SK-N-SH (cell line): ENCODE measurements at regions not wholly inside any gene's neighbourhood (a gene's known extent, or its start where the extent isn't known, plus 50 kb on each side); places are given as distances from the start of the nearest gene placed in this dataset.

Experiments used
- CTCF ChIA-PET: fragments of 300-600, 350-600 bp; formaldehyde crosslinking; extraction: SDS; loops from one replicate; lab custom pipeline; 2021; lab: Yijun Ruan, JAX
- POLR2A ChIA-PET: fragments of 350-600 bp; sonication (Branson Sonifier 250); formaldehyde crosslinking; extraction: SDS; loops from one replicate; lab custom pipeline; 2020; ENCODE audit warnings: antibody characterized with exemption, inconsistent platforms; lab: Yijun Ruan, JAX
- DNase-seq: peaks from one replicate; pipeline ENCODE4 v3.0.0; 2012
- H2AFZ ChIP-seq: fragments of 200-600 bp; sonication (generic); 2 replicates; pipeline ENCODE4 v1.8.1; 2016; ENCODE audit warnings: antibody characterized with exemption, mild to moderate bottlenecking, low read depth
- H3F3A ChIP-seq: fragments of 200-600 bp; sonication (generic); replicated peaks from 2 replicates; pipeline ENCODE3; 2016; ENCODE audit warnings: antibody characterized with exemption, mild to moderate bottlenecking; ENCODE audit not compliant: insufficient read depth
- H3K27ac ChIP-seq, 2 experiments: fragments of 200-500 bp in 1 of 2; fragments of 200-600 bp in 1 of 2; sonication (Bioruptor generic) in 1 of 2; sonication (generic), shearing (Covaris generic) in 1 of 2; 2 replicates each; pipeline versions ENCODE4 v1.5.1 to v1.6.1; 2014 to 2016; ENCODE audit warnings: low read depth in 2 of 2, inconsistent platforms in 1 of 2, low read length in 1 of 2, mild to moderate bottlenecking in 1 of 2, mixed read lengths in 1 of 2
- H3K27me3 ChIP-seq: fragments of 200-600 bp; sonication (generic), shearing (Covaris generic); 2 replicates; pipeline ENCODE4 v1.6.1; 2016; ENCODE audit warnings: mixed run types; ENCODE audit not compliant: insufficient read depth
- H3K36me3 ChIP-seq, 2 experiments: fragments of 200-500 bp in 1 of 2; fragments of 200-600 bp in 1 of 2; sonication (Bioruptor generic) in 1 of 2; sonication (generic) in 1 of 2; replicated peaks in 1 of 2; 2 replicates each; pipeline versions ENCODE3 to v1.5.1; 2014 to 2016; ENCODE audit warnings: low read length in 1 of 2, mild to moderate bottlenecking in 1 of 2; ENCODE audit not compliant: insufficient read depth in 2 of 2, control insufficient read depth in 1 of 2
- H3K4me1 ChIP-seq, 2 experiments: fragments of 200-500 bp in 1 of 2; fragments of 200-600 bp in 1 of 2; sonication (Bioruptor generic) in 1 of 2; sonication (generic), shearing (Covaris generic) in 1 of 2; 2 replicates each; pipeline versions ENCODE4 v1.5.1 to v1.6.1; 2014 to 2016; ENCODE audit warnings: low read depth in 1 of 2, low read length in 1 of 2, mixed run types in 1 of 2; ENCODE audit not compliant: insufficient read depth in 2 of 2, control insufficient read depth in 1 of 2
- H3K4me2 ChIP-seq: fragments of 200-600 bp; sonication (generic), shearing (Covaris generic); 2 replicates; pipeline ENCODE4 v1.6.1; 2017; ENCODE audit warnings: mixed run types
- H3K4me3 ChIP-seq, 2 experiments: fragments of 200-500 bp in 1 of 2; fragments of 200-600 bp in 1 of 2; sonication (Bioruptor generic) in 1 of 2; sonication (generic), shearing (Covaris generic) in 1 of 2; 2 replicates each; pipeline versions ENCODE4 v1.5.1 to v1.8.1; 2014 to 2016; ENCODE audit warnings: low read depth in 2 of 2, inconsistent platforms in 1 of 2, low read length in 1 of 2, mild to moderate bottlenecking in 1 of 2, mixed read lengths in 1 of 2, moderate library complexity in 1 of 2
- H3K79me2 ChIP-seq: fragments of 200-600 bp; sonication (generic); 2 replicates; pipeline ENCODE4 v1.8.1; 2017; ENCODE audit warnings: mild to moderate bottlenecking; ENCODE audit not compliant: insufficient read depth
- H3K9ac ChIP-seq: fragments of 200-600 bp; sonication (generic); 2 replicates; pipeline ENCODE4 v1.6.1; 2017; ENCODE audit warnings: mixed run types
- H3K9me2 ChIP-seq: fragments of 200-600 bp; sonication (generic); 2 replicates; pipeline ENCODE4 v1.6.1; 2017; ENCODE audit warnings: mixed run types
- H3K9me3 ChIP-seq: fragments of 200-600 bp; sonication (generic); 2 replicates; pipeline ENCODE4 v1.6.1; 2017; ENCODE audit warnings: mixed run types, mild to moderate bottlenecking, moderate library complexity
- H4K20me1 ChIP-seq: fragments of 200-600 bp; sonication (generic); 2 replicates; pipeline ENCODE4 v1.6.1; 2017; ENCODE audit warnings: mild to moderate bottlenecking, mixed run types; ENCODE audit not compliant: insufficient read depth
- ELF1 ChIP-seq: IDR thresholded peaks from 2 replicates; pipeline ENCODE4 v1.4.0; 2012
- FOSL2 ChIP-seq: IDR thresholded peaks from 2 replicates; pipeline ENCODE4 v1.4.0; 2012; ENCODE audit warnings: low read depth, mild to moderate bottlenecking, moderate library complexity, borderline replicate concordance
- FOXJ3 ChIP-seq: sonication (generic); formaldehyde crosslinking; IDR thresholded peaks from 2 replicates; pipeline ENCODE4 v1.5.1; 2020; ENCODE audit warnings: mild to moderate bottlenecking, missing genetic modification reagents
- GABPA ChIP-seq: IDR thresholded peaks from 2 replicates; pipeline ENCODE4 v1.4.0; 2012; ENCODE audit warnings: low read depth, mild to moderate bottlenecking
- GATA2 ChIP-seq: sonication (generic); formaldehyde crosslinking; IDR thresholded peaks from 2 replicates; pipeline ENCODE4 v1.5.0; 2020; ENCODE audit warnings: mild to moderate bottlenecking, missing genetic modification reagents
- JUND ChIP-seq: IDR thresholded peaks from 2 replicates; pipeline ENCODE4 v1.4.0; 2012
- MEF2A ChIP-seq: IDR thresholded peaks from 2 replicates; pipeline ENCODE4 v1.4.0; 2012; ENCODE audit warnings: low read depth, borderline replicate concordance
- MXI1 ChIP-seq: IDR thresholded peaks from 2 replicates; pipeline ENCODE4 v1.6.1; 2012; ENCODE audit warnings: mild to moderate bottlenecking, low read depth, low read length, improper control_type of control experiment
- NRF1 ChIP-seq: IDR thresholded peaks from 2 replicates; pipeline ENCODE4 v1.6.1; 2012; ENCODE audit warnings: low read depth, mild to moderate bottlenecking, low read length
- PBX3 ChIP-seq: IDR thresholded peaks from 2 replicates; pipeline ENCODE4; 2012
- POLR2AphosphoS5 ChIP-seq: IDR thresholded peaks from 2 replicates; pipeline ENCODE4 v1.6.1; 2012; ENCODE audit warnings: low read depth, low read length
- RAD21 ChIP-seq: IDR thresholded peaks from 2 replicates; pipeline ENCODE4 v1.6.1; 2012; ENCODE audit warnings: mild to moderate bottlenecking, low read length
- RFX5 ChIP-seq: IDR thresholded peaks from 2 replicates; pipeline ENCODE4 v1.6.1; 2012; ENCODE audit warnings: mild to moderate bottlenecking, improper control_type of control experiment, low read length
- SIN3A ChIP-seq: IDR thresholded peaks from 2 replicates; pipeline ENCODE4 v1.6.1; 2012; ENCODE audit warnings: low read depth, mild to moderate bottlenecking, low read length, moderate library complexity, borderline replicate concordance
- TAF1 ChIP-seq: IDR thresholded peaks from 2 replicates; pipeline ENCODE4 v1.6.1; 2012; ENCODE audit warnings: low read depth, mild to moderate bottlenecking, low read length, moderate library complexity, borderline replicate concordance
- USF1 ChIP-seq: IDR thresholded peaks from 2 replicates; pipeline ENCODE4 v1.4.0; 2012; ENCODE audit warnings: low read depth, borderline replicate concordance
- YY1 ChIP-seq: IDR thresholded peaks from 2 replicates; pipeline ENCODE4 v1.4.0; 2012; ENCODE audit warnings: low read depth, mild to moderate bottlenecking
- WGBS: methylation state at CpG from one replicate; pipeline ENCODE4 v1.1.6; 2017; ENCODE audit warnings: low lambda C conversion rate; 5-methylcytosine and 5-hydroxymethylcytosine counted together
- TF ChIP-seq, protein P1 (sequence below): fragments of 200-600 bp; sonication (generic); IDR thresholded peaks from 2 replicates; pipeline ENCODE4 v1.6.1; 2017; ENCODE audit warnings: antibody characterized with exemption, mild to moderate bottlenecking, moderate library complexity
- TF ChIP-seq, protein P2 (sequence below): IDR thresholded peaks from 2 replicates; pipeline ENCODE4 v1.4.0; 2012; ENCODE audit warnings: low read depth, borderline replicate concordance
- TF ChIP-seq, protein P3 (sequence below): fragments of 150-350 bp; IDR thresholded peaks from 2 replicates; pipeline ENCODE4 v1.6.1; 2017; ENCODE audit warnings: antibody characterized with exemption, low read length, low read depth, borderline replicate concordance

DNA sequence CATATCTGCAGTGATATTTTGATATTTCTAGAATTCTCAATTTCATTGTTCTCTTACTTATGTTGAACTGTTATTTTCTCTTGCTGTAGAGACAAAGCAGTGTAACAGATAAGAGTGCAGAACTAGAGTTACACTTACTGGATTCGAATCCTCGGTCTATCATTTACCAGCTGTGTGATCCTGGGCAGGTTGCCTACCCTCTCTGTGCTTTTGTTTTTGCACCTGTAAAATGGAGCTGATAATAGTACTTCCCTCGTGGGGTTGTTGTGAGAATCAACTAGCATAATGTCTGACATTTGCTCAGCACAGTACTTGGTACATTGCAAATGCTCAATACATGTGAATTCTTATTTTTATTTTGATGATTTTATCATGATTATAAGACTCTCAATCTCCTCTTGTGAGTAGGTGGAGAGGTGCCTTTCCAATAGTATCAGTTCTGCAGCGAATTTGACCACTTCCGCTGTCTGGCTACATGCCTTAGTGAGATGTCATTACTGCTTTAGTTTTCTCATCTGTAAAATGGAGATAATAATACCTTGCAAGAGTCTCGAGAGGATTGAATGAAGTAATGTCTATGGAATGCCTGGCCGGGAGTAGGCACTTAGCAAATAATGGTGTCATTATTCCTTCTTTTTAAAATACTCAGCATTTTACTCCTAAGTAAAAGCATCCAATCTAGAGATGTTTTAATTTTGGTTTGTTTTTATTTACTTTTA is 312.2 kb upstream of the MAF start:
- no peaks in the 10 kb centered on the region for H3K9me3 ChIP-seq
- H2AFZ ChIP-seq = no peak overlapping the region
- no peak overlapping the region for H3K4me2 ChIP-seq
- H3K79me2 ChIP-seq = no peaks in the 10 kb centered on the region
- H3K27me3 ChIP-seq = no peaks in the 10 kb centered on the region
- WGBS = 31% methylated on average over 7 of the region's 7 CpGs
- DNase-seq = no peak
- H3K4me3 ChIP-seq = no peak overlapping the region
- no peaks in the 10 kb centered on the region for H3K36me3 ChIP-seq
- no peak overlapping the region for H3K27ac ChIP-seq
- H3K4me1 ChIP-seq = no peaks in the 10 kb centered on the region; a peak in 1 of 4 replicates
- TF ChIP-seq GATA2 (CRISPR knock-in tag) = no peak
- TF ChIP-seq PBX3 = no peak
- TF ChIP-seq, protein P1, sequence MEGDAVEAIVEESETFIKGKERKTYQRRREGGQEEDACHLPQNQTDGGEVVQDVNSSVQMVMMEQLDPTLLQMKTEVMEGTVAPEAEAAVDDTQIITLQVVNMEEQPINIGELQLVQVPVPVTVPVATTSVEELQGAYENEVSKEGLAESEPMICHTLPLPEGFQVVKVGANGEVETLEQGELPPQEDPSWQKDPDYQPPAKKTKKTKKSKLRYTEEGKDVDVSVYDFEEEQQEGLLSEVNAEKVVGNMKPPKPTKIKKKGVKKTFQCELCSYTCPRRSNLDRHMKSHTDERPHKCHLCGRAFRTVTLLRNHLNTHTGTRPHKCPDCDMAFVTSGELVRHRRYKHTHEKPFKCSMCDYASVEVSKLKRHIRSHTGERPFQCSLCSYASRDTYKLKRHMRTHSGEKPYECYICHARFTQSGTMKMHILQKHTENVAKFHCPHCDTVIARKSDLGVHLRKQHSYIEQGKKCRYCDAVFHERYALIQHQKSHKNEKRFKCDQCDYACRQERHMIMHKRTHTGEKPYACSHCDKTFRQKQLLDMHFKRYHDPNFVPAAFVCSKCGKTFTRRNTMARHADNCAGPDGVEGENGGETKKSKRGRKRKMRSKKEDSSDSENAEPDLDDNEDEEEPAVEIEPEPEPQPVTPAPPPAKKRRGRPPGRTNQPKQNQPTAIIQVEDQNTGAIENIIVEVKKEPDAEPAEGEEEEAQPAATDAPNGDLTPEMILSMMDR = no peak
- TF ChIP-seq RAD21 = no peak
- TF ChIP-seq FOSL2 = no peak
- TF ChIP-seq JUND = no peak
- no peak for TF ChIP-seq SIN3A
- no peak for TF ChIP-seq ELF1
- TF ChIP-seq GABPA = no peak
- TF ChIP-seq POLR2AphosphoS5 = no peak
- no peak for TF ChIP-seq MXI1
- TF ChIP-seq TAF1 = no peak
- TF ChIP-seq USF1 = no peak
- no peak for TF ChIP-seq NRF1
- no peak for TF ChIP-seq YY1
- TF ChIP-seq, protein P2, sequence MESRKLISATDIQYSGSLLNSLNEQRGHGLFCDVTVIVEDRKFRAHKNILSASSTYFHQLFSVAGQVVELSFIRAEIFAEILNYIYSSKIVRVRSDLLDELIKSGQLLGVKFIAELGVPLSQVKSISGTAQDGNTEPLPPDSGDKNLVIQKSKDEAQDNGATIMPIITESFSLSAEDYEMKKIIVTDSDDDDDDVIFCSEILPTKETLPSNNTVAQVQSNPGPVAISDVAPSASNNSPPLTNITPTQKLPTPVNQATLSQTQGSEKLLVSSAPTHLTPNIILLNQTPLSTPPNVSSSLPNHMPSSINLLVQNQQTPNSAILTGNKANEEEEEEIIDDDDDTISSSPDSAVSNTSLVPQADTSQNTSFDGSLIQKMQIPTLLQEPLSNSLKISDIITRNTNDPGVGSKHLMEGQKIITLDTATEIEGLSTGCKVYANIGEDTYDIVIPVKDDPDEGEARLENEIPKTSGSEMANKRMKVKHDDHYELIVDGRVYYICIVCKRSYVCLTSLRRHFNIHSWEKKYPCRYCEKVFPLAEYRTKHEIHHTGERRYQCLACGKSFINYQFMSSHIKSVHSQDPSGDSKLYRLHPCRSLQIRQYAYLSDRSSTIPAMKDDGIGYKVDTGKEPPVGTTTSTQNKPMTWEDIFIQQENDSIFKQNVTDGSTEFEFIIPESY = no peak
- TF ChIP-seq RFX5 = no peak
- TF ChIP-seq FOXJ3 (CRISPR knock-in tag) = no peak
- TF ChIP-seq, protein P3, sequence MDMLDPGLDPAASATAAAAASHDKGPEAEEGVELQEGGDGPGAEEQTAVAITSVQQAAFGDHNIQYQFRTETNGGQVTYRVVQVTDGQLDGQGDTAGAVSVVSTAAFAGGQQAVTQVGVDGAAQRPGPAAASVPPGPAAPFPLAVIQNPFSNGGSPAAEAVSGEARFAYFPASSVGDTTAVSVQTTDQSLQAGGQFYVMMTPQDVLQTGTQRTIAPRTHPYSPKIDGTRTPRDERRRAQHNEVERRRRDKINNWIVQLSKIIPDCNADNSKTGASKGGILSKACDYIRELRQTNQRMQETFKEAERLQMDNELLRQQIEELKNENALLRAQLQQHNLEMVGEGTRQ = no peak
- TF ChIP-seq MEF2A = no peak
- H3K9ac ChIP-seq = no peak overlapping the region
- ChIA-PET POLR2A (no interaction called here), CTCF (no interaction called here)
- no peaks in the 10 kb centered on the region for H4K20me1 ChIP-seq
- no peaks in the 10 kb centered on the region for H3K9me2 ChIP-seq
- no peaks in the 10 kb centered on the region for H3F3A ChIP-seq
